ENCODE measurements at regions not wholly inside any gene's neighbourhood (a gene's known extent, or its start where the extent isn't known, plus 50 kb on each side); places are given as distances from the start of the nearest gene placed in this dataset.

DNA sequence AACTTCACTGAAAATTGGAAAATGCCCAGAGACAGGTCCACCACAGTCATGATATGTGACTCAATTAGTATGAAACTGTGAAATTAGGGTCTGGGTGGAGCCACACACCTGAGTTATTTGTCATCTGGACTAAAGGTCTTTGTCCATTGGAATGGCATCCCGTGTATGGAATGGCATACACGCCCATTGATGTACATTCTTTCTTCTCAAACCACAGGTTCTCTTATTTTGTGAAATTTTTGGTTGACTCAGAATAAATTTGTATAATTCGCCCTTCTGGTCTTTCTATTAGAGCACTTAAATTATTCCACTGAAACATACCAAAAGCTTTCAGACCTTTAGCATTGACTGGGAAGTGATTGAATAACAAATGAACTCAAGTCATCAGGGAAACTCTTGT is 66.8 kb upstream of the UBE2E1 start:
- TF ChIP-seq SIN3A (IDR thresholded peaks at IDR 0.05; ENCODE audit: borderline replicate concordance, insufficient read depth, low read length), result no peak
- no peak for TF ChIP-seq POLR2AphosphoS5 (IDR thresholded peaks at IDR 0.05; ENCODE audit: low read depth, low read length)
- no peak for TF ChIP-seq FOXP2 (optimal IDR thresholded peaks at IDR 0.05; ENCODE audit: borderline replicate concordance, extremely low read depth, extremely low read length, insufficient read depth)

DNA sequence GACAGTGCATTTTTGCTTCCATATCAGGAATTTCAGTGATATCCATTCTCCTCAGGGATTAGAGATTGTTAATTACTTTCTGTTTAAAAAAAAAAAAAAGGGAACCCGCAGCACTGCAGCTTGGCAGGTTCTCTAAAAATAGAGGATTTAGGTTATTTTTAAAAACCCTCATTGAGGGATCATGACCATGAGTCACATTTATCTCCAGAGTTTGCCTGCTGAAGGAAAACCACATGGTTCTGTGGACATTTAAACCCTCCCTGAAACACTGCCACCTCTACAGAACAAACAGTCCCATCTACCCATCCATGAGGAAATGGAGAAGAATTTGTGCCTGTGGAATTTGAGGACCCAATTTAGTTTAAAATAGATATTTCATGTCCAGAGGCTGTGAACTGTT is 66.2 kb upstream of the UBE2E1 start:
- TF ChIP-seq POLR2AphosphoS5 (IDR thresholded peaks at IDR 0.05; ENCODE audit: low read depth, low read length) (no peak), FOXP2 (optimal IDR thresholded peaks at IDR 0.05; ENCODE audit: borderline replicate concordance, extremely low read depth, extremely low read length, insufficient read depth) (no peak), SIN3A (IDR thresholded peaks at IDR 0.05; ENCODE audit: borderline replicate concordance, insufficient read depth, low read length) (no peak), TAF1 (IDR thresholded peaks at IDR 0.05; ENCODE audit: borderline replicate concordance, insufficient read depth, low read length) (no peak), REST (IDR thresholded peaks at IDR 0.05; ENCODE audit: insufficient read depth in 1 of 2, low read depth in 2 of 2, low read length in 2 of 2) (no peak)

DNA sequence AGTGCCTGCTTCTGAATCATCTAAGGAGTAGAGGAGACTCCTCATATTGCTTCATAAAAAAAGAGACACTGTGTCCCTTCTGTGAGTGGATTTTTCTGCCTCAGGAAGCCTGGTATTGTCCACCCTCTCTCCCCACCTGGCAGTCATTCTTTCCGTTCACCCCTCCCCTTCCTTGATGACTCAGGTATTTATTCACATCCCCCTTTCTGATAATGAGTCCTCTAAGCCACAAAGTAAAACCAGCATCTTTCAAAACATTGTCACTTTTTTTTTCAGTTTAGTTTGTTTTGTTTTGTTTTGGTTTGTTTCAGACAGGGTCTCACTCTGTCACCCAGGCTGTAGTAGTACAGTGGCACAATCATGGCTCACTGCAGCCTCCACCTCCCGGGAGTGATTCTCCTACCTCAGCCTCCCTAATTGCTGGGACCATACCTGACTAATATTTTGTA is 65.2 kb upstream of the UBE2E1 start:
- TF ChIP-seq FOXP2 (optimal IDR thresholded peaks at IDR 0.05; ENCODE audit: borderline replicate concordance, extremely low read depth, extremely low read length, insufficient read depth), result no peak
- no peak for TF ChIP-seq TAF1 (IDR thresholded peaks at IDR 0.05; ENCODE audit: borderline replicate concordance, insufficient read depth, low read length)
- TF ChIP-seq REST (IDR thresholded peaks at IDR 0.05; ENCODE audit: insufficient read depth in 1 of 2, low read depth in 2 of 2, low read length in 2 of 2), result no peak
- no peak for TF ChIP-seq POLR2AphosphoS5 (IDR thresholded peaks at IDR 0.05; ENCODE audit: low read depth, low read length)
- no peak for TF ChIP-seq SIN3A (IDR thresholded peaks at IDR 0.05; ENCODE audit: borderline replicate concordance, insufficient read depth, low read length)

DNA sequence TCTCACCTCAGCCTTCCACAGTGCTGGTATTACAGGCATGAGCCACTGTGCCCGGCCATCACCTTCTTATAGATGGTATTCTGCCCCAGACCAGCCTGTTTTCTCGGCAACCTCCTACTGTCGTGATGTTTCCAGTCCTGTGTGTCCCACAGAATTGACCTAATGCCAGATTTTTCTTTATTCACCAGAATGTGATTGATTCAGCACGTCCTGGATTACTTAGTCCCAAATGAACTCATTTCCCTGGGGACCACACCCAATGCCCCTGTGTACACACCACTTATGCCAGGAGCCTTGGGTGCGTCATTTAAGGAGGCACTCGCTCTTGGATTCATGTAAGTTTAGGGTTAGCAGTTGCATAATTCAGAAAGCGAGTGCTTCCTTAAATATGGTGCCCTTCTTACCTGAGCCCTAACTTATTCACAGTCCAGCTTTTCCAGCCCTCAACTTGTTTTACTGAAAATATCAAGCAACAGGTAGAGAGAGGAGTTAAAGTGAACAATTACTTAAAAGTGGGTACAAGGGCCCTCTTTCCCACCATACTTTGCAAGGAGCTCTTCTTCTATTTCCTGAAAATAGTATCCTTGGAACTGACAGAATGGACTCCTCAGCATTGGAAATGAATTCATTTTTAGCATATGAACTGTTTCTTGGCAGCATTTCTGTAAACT is 64.6 kb upstream of the UBE2E1 start:
- TF ChIP-seq SIN3A (IDR thresholded peaks at IDR 0.05; ENCODE audit: borderline replicate concordance, insufficient read depth, low read length), result no peak
- no peak for TF ChIP-seq TAF1 (IDR thresholded peaks at IDR 0.05; ENCODE audit: borderline replicate concordance, insufficient read depth, low read length)
- TF ChIP-seq POLR2AphosphoS5 (IDR thresholded peaks at IDR 0.05; ENCODE audit: low read depth, low read length), result no peak
- TF ChIP-seq REST (IDR thresholded peaks at IDR 0.05; ENCODE audit: insufficient read depth in 1 of 2, low read depth in 2 of 2, low read length in 2 of 2), result no peak
- TF ChIP-seq FOXP2 (optimal IDR thresholded peaks at IDR 0.05; ENCODE audit: borderline replicate concordance, extremely low read depth, extremely low read length, insufficient read depth), result no peak

GRCh38 chr3:23743141-23743784 is 62.5 kb upstream of the UBE2E1 start:
- TF ChIP-seq REST (IDR thresholded peaks at IDR 0.05; ENCODE audit: insufficient read depth in 1 of 2, low read depth in 2 of 2, low read length in 2 of 2) (no peak), SIN3A (IDR thresholded peaks at IDR 0.05; ENCODE audit: borderline replicate concordance, insufficient read depth, low read length) (no peak), POLR2AphosphoS5 (IDR thresholded peaks at IDR 0.05; ENCODE audit: low read depth, low read length) (no peak), FOXP2 (optimal IDR thresholded peaks at IDR 0.05; ENCODE audit: borderline replicate concordance, extremely low read depth, extremely low read length, insufficient read depth) (no peak), TAF1 (IDR thresholded peaks at IDR 0.05; ENCODE audit: borderline replicate concordance, insufficient read depth, low read length) (no peak)

Measured in PFSK-1 (cell line).